H1 (cell line): ENCODE measurements at regions not wholly inside any gene's neighbourhood (a gene's known extent, or its start where the extent isn't known, plus 50 kb on each side); places are given as distances from the start of the nearest gene placed in this dataset.

Source experiments
- CTCF ChIA-PET: fragments of 300-600 bp; sonication (Branson Sonifier 250); formaldehyde crosslinking; loops from one replicate; lab custom pipeline; 2021; ENCODE audit not compliant: partially characterized antibody; lab: Charles Lee
- POLR2A ChIA-PET: fragments of 300-600 bp; sonication (Branson Sonifier 250); formaldehyde crosslinking; loops from one replicate; lab custom pipeline; 2021; ENCODE audit warnings: inconsistent platforms; ENCODE audit not compliant: partially characterized antibody; lab: Charles Lee
- DNase-seq, 2 experiments: peaks; one replicate each; pipeline versions ENCODE4 v3.0.0 to v3.0.0-alpha.2; 2010 to 2022; ENCODE audit warnings: low spot score in 2 of 2, low read depth in 1 of 2, mixed read lengths in 1 of 2
- FAIRE-seq: peaks from 2 replicates; lab custom pipeline; 2011; peaks lifted over from hg19 to GRCh38; lab: Jason Lieb, UNC
- H2AFZ ChIP-seq: 2 replicates; pipeline ENCODE4 v1.8.1; 2012; ENCODE audit warnings: low read length, inconsistent platforms
- H2AK5ac ChIP-seq: 2 replicates; pipeline ENCODE4 v1.6.1; 2013; ENCODE audit warnings: low read depth, low read length
- H2BK120ac ChIP-seq: replicated peaks from 2 replicates; pipeline ENCODE3; 2013; ENCODE audit warnings: low read depth, low read length, inconsistent platforms
- H2BK12ac ChIP-seq: 2 replicates; pipeline ENCODE4 v1.6.1; 2013; ENCODE audit warnings: low read depth, low read length
- H2BK15ac ChIP-seq: 2 replicates; pipeline ENCODE4 v1.6.1; 2013; ENCODE audit warnings: low read length
- H2BK20ac ChIP-seq: 2 replicates; pipeline ENCODE4 v1.6.1; 2013; ENCODE audit warnings: low read length
- H2BK5ac ChIP-seq: 2 replicates; pipeline ENCODE4 v1.6.1; 2013; ENCODE audit warnings: low read depth, low read length
- H3K14ac ChIP-seq: 2 replicates; pipeline ENCODE4 v1.6.1; 2013; ENCODE audit warnings: inconsistent platforms; ENCODE audit not compliant: insufficient read length
- H3K18ac ChIP-seq: 2 replicates; pipeline ENCODE4 v1.6.1; 2013; ENCODE audit warnings: low read length; ENCODE audit errors: extremely low read depth
- H3K23ac ChIP-seq: 2 replicates; pipeline ENCODE4 v1.6.1; 2013; ENCODE audit warnings: inconsistent platforms; ENCODE audit not compliant: insufficient read length
- H3K23me2 ChIP-seq: 2 replicates; pipeline ENCODE4 v1.6.1; 2013; ENCODE audit warnings: low read depth, low read length
- H3K27ac ChIP-seq: 2 replicates; pipeline ENCODE4 v1.6.1; 2011; ENCODE audit warnings: low read depth, low read length, inconsistent platforms
- H3K27me3 ChIP-seq, 4 experiments: replicated peaks in 1 of 4; 1 replicate in 1 of 4; 2 replicates in 3 of 4; pipeline versions ENCODE4 v1.6.1 to v1.8.1; 2011 to 2013; ENCODE audit warnings: low read length in 3 of 4, mild to moderate bottlenecking in 3 of 4, inconsistent platforms in 2 of 4, mixed read lengths in 2 of 4, moderate library complexity in 1 of 4; ENCODE audit not compliant: control insufficient read depth in 3 of 4, insufficient read depth in 3 of 4; ENCODE audit errors: extremely low read depth in 1 of 4
- H3K36me3 ChIP-seq, 4 experiments: 2 replicates each; pipeline versions ENCODE4 v1.6.1 to v1.8.1; 2011 to 2013; ENCODE audit warnings: mild to moderate bottlenecking in 4 of 4, low read length in 3 of 4, moderate library complexity in 2 of 4, control low read depth in 1 of 4, inconsistent platforms in 1 of 4; ENCODE audit not compliant: insufficient read depth in 4 of 4, control insufficient read depth in 2 of 4
- H3K4ac ChIP-seq: replicated peaks from 2 replicates; pipeline ENCODE3; 2013; ENCODE audit warnings: low read length, low read depth, mixed read lengths, inconsistent platforms; ENCODE audit not compliant: insufficient read length
- H3K4me1 ChIP-seq, 4 experiments: replicated peaks in 1 of 4; 1 replicate in 1 of 4; 2 replicates in 3 of 4; pipeline versions ENCODE4 v1.6.1 to v1.8.1; 2011 to 2013; ENCODE audit warnings: low read length in 3 of 4, inconsistent platforms in 2 of 4, mixed read lengths in 1 of 4; ENCODE audit not compliant: insufficient read depth in 4 of 4, control insufficient read depth in 3 of 4
- H3K4me2 ChIP-seq, 2 experiments: 2 replicates each; pipeline versions ENCODE4 v1.6.1 to v1.8.1; 2011 to 2013; ENCODE audit warnings: low read depth in 2 of 2, low read length in 2 of 2, control low read depth in 1 of 2, inconsistent platforms in 1 of 2, mild to moderate bottlenecking in 1 of 2; ENCODE audit not compliant: insufficient read depth in 1 of 2
- H3K4me3 ChIP-seq, 4 experiments: fragments of 200-600, 300-600 bp in 1 of 4; sonication (generic), shearing (Covaris generic), sonication (Bioruptor Twin) in 1 of 4; 2 replicates each; pipeline versions ENCODE4 v1.5.1 to v1.8.1; 2011 to 2016; ENCODE audit warnings: low read length in 4 of 4, low read depth in 3 of 4, control low read depth in 2 of 4, inconsistent platforms in 2 of 4, mild to moderate bottlenecking in 2 of 4, mixed read lengths in 1 of 4, moderate library complexity in 1 of 4; ENCODE audit not compliant: insufficient read depth in 2 of 4; ENCODE audit errors: extremely low read depth in 1 of 4
- H3K56ac ChIP-seq: replicated peaks from 2 replicates; pipeline ENCODE3; 2013; ENCODE audit warnings: low read depth, mild to moderate bottlenecking, mixed read lengths, low read length, inconsistent platforms; ENCODE audit not compliant: insufficient read length
- H3K79me1 ChIP-seq: 2 replicates; pipeline ENCODE4 v1.6.1; 2013; ENCODE audit warnings: low read depth, low read length, control low read depth
- H3K79me2 ChIP-seq, 2 experiments: 2 replicates each; pipeline versions ENCODE4 v1.6.1 to v1.8.1; 2012 to 2013; ENCODE audit warnings: low read length in 2 of 2, mild to moderate bottlenecking in 2 of 2, inconsistent platforms in 1 of 2; ENCODE audit not compliant: insufficient read depth in 2 of 2, control insufficient read depth in 1 of 2
- H3K9ac ChIP-seq, 4 experiments: replicated peaks in 1 of 4; 1 replicate in 1 of 4; 2 replicates in 3 of 4; pipeline versions ENCODE4 v1.6.1 to v1.8.1; 2011 to 2013; ENCODE audit warnings: low read depth in 3 of 4, low read length in 3 of 4, control low read depth in 2 of 4, mild to moderate bottlenecking in 2 of 4, moderate library complexity in 2 of 4, inconsistent platforms in 1 of 4; ENCODE audit errors: extremely low read depth in 1 of 4
- H3K9me3 ChIP-seq, 2 experiments: 2 replicates each; pipeline versions ENCODE4 v1.6.1 to v1.8.1; 2012 to 2013; ENCODE audit warnings: mild to moderate bottlenecking in 2 of 2, moderate library complexity in 2 of 2, control low read depth in 1 of 2, inconsistent platforms in 1 of 2, low read depth in 1 of 2, low read length in 1 of 2, mixed read lengths in 1 of 2; ENCODE audit not compliant: insufficient read depth in 2 of 2
- H4K20me1 ChIP-seq, 2 experiments: replicated peaks in 1 of 2; 2 replicates each; pipeline versions ENCODE3 to v1.8.1; 2011 to 2013; ENCODE audit warnings: inconsistent platforms in 2 of 2, low read length in 2 of 2, mild to moderate bottlenecking in 1 of 2; ENCODE audit not compliant: insufficient read depth in 2 of 2, control insufficient read depth in 1 of 2
- H4K5ac ChIP-seq: 2 replicates; pipeline ENCODE4 v1.6.1; 2013; ENCODE audit warnings: low read length, low read depth, mixed read lengths, inconsistent platforms; ENCODE audit not compliant: insufficient read length
- H4K8ac ChIP-seq: 2 replicates; pipeline ENCODE4 v1.8.0; 2013; ENCODE audit warnings: mild to moderate bottlenecking, moderate library complexity, low read length, inconsistent platforms; ENCODE audit not compliant: insufficient read depth; ENCODE audit errors: extremely low read depth
- H4K91ac ChIP-seq: replicated peaks from 2 replicates; pipeline ENCODE3; 2013; ENCODE audit warnings: low read length, mixed read lengths, inconsistent platforms; ENCODE audit not compliant: insufficient read length
- ATF2 ChIP-seq: IDR thresholded peaks from 2 replicates; pipeline ENCODE4 v1.6.1; 2012; ENCODE audit warnings: low read length, inconsistent platforms
- BRCA1 ChIP-seq: IDR thresholded peaks from 2 replicates; pipeline ENCODE4 v1.6.1; 2012; ENCODE audit warnings: low read depth, low read length, improper control_type of control experiment
- CBX5 ChIP-seq: fragments of 300-800, 300-1000 bp; sonication (generic); IDR thresholded peaks from 2 replicates; pipeline ENCODE4 v1.7.1; 2016; ENCODE audit warnings: antibody characterized with exemption, low read length, low read depth
- CBX8 ChIP-seq: fragments of 300-800, 300-1000 bp; sonication (generic); IDR thresholded peaks from 2 replicates; pipeline ENCODE4 v1.7.1; 2016; ENCODE audit warnings: low read depth, low read length, borderline replicate concordance
- CEBPB ChIP-seq: IDR thresholded peaks from 2 replicates; pipeline ENCODE4 v1.6.1; 2012; ENCODE audit warnings: low read depth, low read length
- MAFK ChIP-seq: IDR thresholded peaks from 2 replicates; pipeline ENCODE4 v1.6.1; 2012; ENCODE audit warnings: low read depth, mild to moderate bottlenecking, improper control_type of control experiment, low read length
- NANOG ChIP-seq: IDR thresholded peaks from 2 replicates; pipeline ENCODE4 v1.6.1; 2011; ENCODE audit warnings: low read length, low read depth, mild to moderate bottlenecking, inconsistent platforms; ENCODE audit not compliant: insufficient read depth, poor library complexity, severe bottlenecking
- POLR2AphosphoS5 ChIP-seq: IDR thresholded peaks from 2 replicates; pipeline ENCODE4 v1.6.1; 2011; ENCODE audit warnings: low read depth, low read length
- SIX5 ChIP-seq: IDR thresholded peaks from 2 replicates; pipeline ENCODE4 v1.6.1; 2011; ENCODE audit warnings: mild to moderate bottlenecking, low read depth, low read length
- SP2 ChIP-seq: IDR thresholded peaks from 2 replicates; pipeline ENCODE4 v1.6.1; 2012; ENCODE audit warnings: mild to moderate bottlenecking, low read length, inconsistent platforms
- SRF ChIP-seq: IDR thresholded peaks from 2 replicates; pipeline ENCODE4 v1.6.1; 2011; ENCODE audit warnings: mild to moderate bottlenecking, low read depth, low read length, moderate library complexity
- TAF7 ChIP-seq: optimal IDR thresholded peaks from 2 replicates; pipeline ENCODE3; 2011; ENCODE audit warnings: low read depth, mild to moderate bottlenecking, inconsistent platforms, low read length, moderate library complexity, borderline replicate concordance
- ZNF274 ChIP-seq: IDR thresholded peaks from 2 replicates; pipeline ENCODE4 v1.7.0; 2012; ENCODE audit warnings: low read length, borderline replicate concordance; ENCODE audit errors: extremely low read depth
- WGBS, 2 experiments: shearing (Covaris generic) in 1 of 2; methylation state at CpG; one replicate each; pipeline versions ENCODE4 v1.1.6 to v1.1.7; 2013 to 2015; ENCODE audit warnings: low lambda C conversion rate in 2 of 2, mixed read lengths in 2 of 2, inconsistent platforms in 1 of 2, low coverage in 1 of 2, missing lambda C conversion rate in 1 of 2; ENCODE audit not compliant: insufficient replicate concordance in 2 of 2, insufficient coverage in 1 of 2, insufficient read length in 1 of 2; ENCODE audit errors: extremely low coverage in 1 of 2, missing lambda C conversion rate in 1 of 2; 5-methylcytosine and 5-hydroxymethylcytosine counted together

DNA sequence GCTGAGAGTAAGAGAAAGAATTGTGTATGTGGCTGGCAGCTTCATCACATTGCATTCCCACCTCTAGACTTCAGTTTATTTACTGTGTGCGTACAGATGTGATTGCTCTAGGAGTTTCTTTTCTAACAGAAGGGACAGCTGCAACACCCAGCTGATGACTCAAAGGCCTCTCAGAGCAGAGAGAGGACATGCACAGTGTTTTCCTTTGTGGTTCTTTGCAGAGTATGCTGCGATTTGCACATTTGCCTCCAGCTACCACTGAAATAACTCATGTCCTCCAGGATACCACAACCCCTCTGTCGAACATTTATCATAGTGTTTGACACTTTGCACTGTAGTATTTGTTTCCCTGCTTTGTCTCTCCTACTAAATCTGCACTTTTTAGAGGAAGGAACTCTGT, 294.1 kb downstream of the STIM2 start:
- no peaks in the 10 kb centered on the region for H4K20me1 ChIP-seq
- no peaks in the 10 kb centered on the region for H3K79me1 ChIP-seq
- WGBS, 2 experiments: 86% methylated on average over 3 of the region's 3 CpGs; no CpG with 5 or more reads in 1 of the 2 experiments
- no peak overlapping the region for H2BK5ac ChIP-seq
- no peak overlapping the region for H3K23ac ChIP-seq
- no peak overlapping the region for H2BK12ac ChIP-seq
- H2AFZ ChIP-seq: peak overlapping the region; percentile 76
- no peak overlapping the region for H3K9ac ChIP-seq
- no peak overlapping the region for H2BK15ac ChIP-seq
- peaks cover 2% of the 10 kb centered on the region; the same call in 1 of the 2 replicates for H3K23me2 ChIP-seq
- no peaks in the 10 kb centered on the region for H3K9me3 ChIP-seq
- no peak overlapping the region for H3K4ac ChIP-seq
- H4K8ac ChIP-seq: no peak overlapping the region
- no peak overlapping the region for H2BK120ac ChIP-seq
- H3K27ac ChIP-seq: no peak overlapping the region
- no peak overlapping the region for H3K56ac ChIP-seq
- no peak overlapping the region for H3K4me3 ChIP-seq
- no peak overlapping the region for H3K4me2 ChIP-seq
- TF ChIP-seq TAF7: no peak
- no peak for TF ChIP-seq POLR2AphosphoS5
- no peak for TF ChIP-seq SRF
- no peak for TF ChIP-seq SP2
- TF ChIP-seq NANOG: no peak
- TF ChIP-seq CBX5: no peak
- TF ChIP-seq CEBPB: no peak
- no peak for TF ChIP-seq BRCA1
- TF ChIP-seq ZNF274: no peak
- no peak for TF ChIP-seq SIX5
- no peak for TF ChIP-seq MAFK
- no peak for TF ChIP-seq CBX8
- no peak for TF ChIP-seq ATF2
- no peaks in the 10 kb centered on the region for H3K4me1 ChIP-seq
- no peak overlapping the region for H4K5ac ChIP-seq
- no peaks in the 10 kb centered on the region for H3K79me2 ChIP-seq
- H3K27me3 ChIP-seq: no peaks in the 10 kb centered on the region
- H2BK20ac ChIP-seq: no peak overlapping the region
- no peak overlapping the region for H3K14ac ChIP-seq
- H3K18ac ChIP-seq: no peak overlapping the region
- H2AK5ac ChIP-seq: no peak overlapping the region
- no peak overlapping the region for H4K91ac ChIP-seq
- DNase-seq (no peak), FAIRE-seq (no peak)
- POLR2A ChIA-PET: no interaction called here
- H3K36me3 ChIP-seq: no peaks in the 10 kb centered on the region
- CTCF ChIA-PET: interaction anchor here (0.8 to 2.4 kb wide), 3 partner anchors 13 to 106 kb away, joined by 3 to 6 read pairs (median 6); no protein-coding TSS in a partner anchor
